ENCODE measurements at regions not wholly inside any gene's neighbourhood (a gene's known extent, or its start where the extent isn't known, plus 50 kb on each side); places are given as distances from the start of the nearest gene placed in this dataset.
A peak's percentile ranks its signal among the peaks of the same experiment; 100 is the strongest.
"Not testable (repeated sequence)": the region's sequence is repeated elsewhere in the genome, so short reads cannot be mapped to it uniquely, and the experiment has no call there.

GRCh38 chr3:87435926-87436620 is 159.7 kb upstream of the POU1F1 start:
- Histone ChIP-seq H3K79me2 (ENCODE audit: control insufficient read depth, insufficient read depth, low read length) (no peaks in the 10 kb centered on the region), H3K27ac (ENCODE audit: insufficient read depth, low read length) (no peak overlapping the region), H4K20me1 (ENCODE audit: control insufficient read depth, extremely low read depth, insufficient read depth, low read length) (no peaks in the 10 kb centered on the region), H3K4me1 (ENCODE audit: control insufficient read depth, extremely low read depth, insufficient read depth, low read length) (no peaks in the 10 kb centered on the region), H2AFZ (ENCODE audit: low read length) (no peak overlapping the region), H3K27me3 (ENCODE audit: control insufficient read depth, insufficient read depth, low read length) (no peaks in the 10 kb centered on the region), H3K36me3 (ENCODE audit: control insufficient read depth, insufficient read depth, low read length) (no peaks in the 10 kb centered on the region), H3K9ac (ENCODE audit: insufficient read depth, low read length) (no peak overlapping the region), H3K4me3 (replicated peaks in 1 of 4; ENCODE audit: control extremely low read depth in 1 of 4, insufficient read depth in 1 of 4, low read depth in 3 of 4, low read length in 4 of 4) (no peak overlapping the region), H3K9me3 (ENCODE audit: control insufficient read depth, insufficient read depth, low read depth, low read length) (no peaks in the 10 kb centered on the region), H3K4me2 (ENCODE audit: extremely low read depth, insufficient read depth, low read length) (no peak overlapping the region)
- DNase-seq (ENCODE audit: low read depth in 2 of 2), result peak in 1 of 2 donors; percentile 33
- TF ChIP-seq CTCF (conservative IDR thresholded peaks at IDR 0.05 in 1 of 2, IDR thresholded peaks at IDR 0.05 in 1 of 2; ENCODE audit: low read depth in 1 of 2, low read length in 2 of 2) (no peak), EZH2 (IDR thresholded peaks at IDR 0.05; ENCODE audit: low read length, missing control alignments) (no peak)

- not testable (repeated sequence) for H3K4me2 ChIP-seq (ENCODE audit: extremely low read depth, insufficient read depth, low read length); H3K36me3 ChIP-seq (ENCODE audit: control insufficient read depth, insufficient read depth, low read length); H3K79me2 ChIP-seq (ENCODE audit: control insufficient read depth, insufficient read depth, low read length); H4K20me1 ChIP-seq (ENCODE audit: control insufficient read depth, extremely low read depth, insufficient read depth, low read length); H3K27me3 ChIP-seq (ENCODE audit: control insufficient read depth, insufficient read depth, low read length); H2AFZ ChIP-seq (ENCODE audit: low read length); H3K4me1 ChIP-seq (ENCODE audit: control insufficient read depth, extremely low read depth, insufficient read depth, low read length); H3K9ac ChIP-seq (ENCODE audit: insufficient read depth, low read length); H3K27ac ChIP-seq (ENCODE audit: insufficient read depth, low read length); H3K9me3 ChIP-seq (ENCODE audit: control insufficient read depth, insufficient read depth, low read depth, low read length); H3K4me3 ChIP-seq (replicated peaks in 1 of 4; ENCODE audit: control extremely low read depth in 1 of 4, insufficient read depth in 1 of 4, low read depth in 3 of 4, low read length in 4 of 4)
- DNase-seq (ENCODE audit: low read depth in 2 of 2), result peak in 1 of 2 donors; percentile 13
Measured at GRCh38 chr3:87433445-87433844, 157.1 kb upstream of the POU1F1 start.

- Histone ChIP-seq H3K4me1 (ENCODE audit: control insufficient read depth, extremely low read depth, insufficient read depth, low read length) (no peaks in the 10 kb centered on the region), H3K36me3 (ENCODE audit: control insufficient read depth, insufficient read depth, low read length) (no peaks in the 10 kb centered on the region), H3K4me3 (replicated peaks in 1 of 4; ENCODE audit: control extremely low read depth in 1 of 4, insufficient read depth in 1 of 4, low read depth in 3 of 4, low read length in 4 of 4) (no peak overlapping the region), H3K27ac (ENCODE audit: insufficient read depth, low read length) (no peak overlapping the region), H3K9ac (ENCODE audit: insufficient read depth, low read length) (no peak overlapping the region), H2AFZ (ENCODE audit: low read length) (no peak overlapping the region), H4K20me1 (ENCODE audit: control insufficient read depth, extremely low read depth, insufficient read depth, low read length) (no peaks in the 10 kb centered on the region), H3K79me2 (ENCODE audit: control insufficient read depth, insufficient read depth, low read length) (no peaks in the 10 kb centered on the region), H3K4me2 (ENCODE audit: extremely low read depth, insufficient read depth, low read length) (no peak overlapping the region), H3K27me3 (ENCODE audit: control insufficient read depth, insufficient read depth, low read length) (no peaks in the 10 kb centered on the region), H3K9me3 (ENCODE audit: control insufficient read depth, insufficient read depth, low read depth, low read length) (no peaks in the 10 kb centered on the region)
- peak in 1 of 2 donors; percentile 76 for DNase-seq (ENCODE audit: low read depth in 2 of 2)
- TF ChIP-seq EZH2 (IDR thresholded peaks at IDR 0.05; ENCODE audit: low read length, missing control alignments) (no peak), CTCF (conservative IDR thresholded peaks at IDR 0.05 in 1 of 2, IDR thresholded peaks at IDR 0.05 in 1 of 2; ENCODE audit: low read depth in 1 of 2, low read length in 2 of 2) (no peak)
Measured at GRCh38 chr3:87426918-87427317, 150.5 kb upstream of the POU1F1 start.

All from fibroblast of lung (primary cell).